HepG2 (cell line): ENCODE measurements at regions not wholly inside any gene's neighbourhood (a gene's known extent, or its start where the extent isn't known, plus 50 kb on each side); places are given as distances from the start of the nearest gene placed in this dataset.
"Not testable (repeated sequence)": the region's sequence is repeated elsewhere in the genome, so short reads cannot be mapped to it uniquely, and the experiment has no call there.

Source experiments
- FOXM1 ChIP-seq: sonication (generic); formaldehyde crosslinking; IDR thresholded peaks from 2 replicates; pipeline ENCODE4 v1.5.0; 2020; ENCODE audit warnings: missing genetic modification reagents
- TF ChIP-seq, protein P1 (sequence below): sonication (generic); formaldehyde crosslinking; IDR thresholded peaks from 2 replicates; pipeline ENCODE4 v1.4.0; 2020; ENCODE audit warnings: low read depth, missing genetic modification reagents

DNA sequence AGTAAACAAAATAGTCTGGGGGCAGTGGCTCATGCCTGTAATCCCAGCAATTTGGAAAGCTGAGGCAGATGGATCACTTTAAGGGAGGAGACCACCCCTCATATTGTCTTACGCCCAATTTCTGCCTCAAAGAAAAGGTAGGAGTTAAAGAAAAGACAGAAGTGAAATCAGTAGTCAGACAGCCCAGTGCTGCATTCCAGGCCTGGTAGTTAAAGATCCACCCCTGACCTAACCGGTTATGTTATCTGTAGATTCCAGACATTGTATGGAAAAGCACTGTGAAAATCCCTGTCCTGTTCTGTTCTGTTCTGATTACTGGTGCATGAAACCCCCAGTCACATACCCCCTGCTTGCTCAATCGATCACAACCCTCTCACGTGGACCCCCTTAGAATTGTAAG, 1285.1 kb downstream of the NSUN3 start:
- TF ChIP-seq, protein P1, sequence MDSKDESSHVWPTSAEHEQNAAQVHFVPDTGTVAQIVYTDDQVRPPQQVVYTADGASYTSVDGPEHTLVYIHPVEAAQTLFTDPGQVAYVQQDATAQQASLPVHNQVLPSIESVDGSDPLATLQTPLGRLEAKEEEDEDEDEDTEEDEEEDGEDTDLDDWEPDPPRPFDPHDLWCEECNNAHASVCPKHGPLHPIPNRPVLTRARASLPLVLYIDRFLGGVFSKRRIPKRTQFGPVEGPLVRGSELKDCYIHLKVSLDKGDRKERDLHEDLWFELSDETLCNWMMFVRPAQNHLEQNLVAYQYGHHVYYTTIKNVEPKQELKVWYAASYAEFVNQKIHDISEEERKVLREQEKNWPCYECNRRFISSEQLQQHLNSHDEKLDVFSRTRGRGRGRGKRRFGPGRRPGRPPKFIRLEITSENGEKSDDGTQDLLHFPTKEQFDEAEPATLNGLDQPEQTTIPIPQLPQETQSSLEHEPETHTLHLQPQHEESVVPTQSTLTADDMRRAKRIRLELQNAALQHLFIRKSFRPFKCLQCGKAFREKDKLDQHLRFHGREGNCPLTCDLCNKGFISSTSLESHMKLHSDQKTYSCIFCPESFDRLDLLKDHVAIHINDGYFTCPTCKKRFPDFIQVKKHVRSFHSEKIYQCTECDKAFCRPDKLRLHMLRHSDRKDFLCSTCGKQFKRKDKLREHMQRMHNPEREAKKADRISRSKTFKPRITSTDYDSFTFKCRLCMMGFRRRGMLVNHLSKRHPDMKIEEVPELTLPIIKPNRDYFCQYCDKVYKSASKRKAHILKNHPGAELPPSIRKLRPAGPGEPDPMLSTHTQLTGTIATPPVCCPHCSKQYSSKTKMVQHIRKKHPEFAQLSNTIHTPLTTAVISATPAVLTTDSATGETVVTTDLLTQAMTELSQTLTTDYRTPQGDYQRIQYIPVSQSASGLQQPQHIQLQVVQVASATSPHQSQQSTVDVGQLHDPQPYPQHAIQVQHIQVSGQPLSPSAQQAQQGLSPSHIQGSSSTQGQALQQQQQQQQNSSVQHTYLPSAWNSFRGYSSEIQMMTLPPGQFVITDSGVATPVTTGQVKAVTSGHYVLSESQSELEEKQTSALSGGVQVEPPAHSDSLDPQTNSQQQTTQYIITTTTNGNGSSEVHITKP: not testable (repeated sequence)
- not testable (repeated sequence) for TF ChIP-seq FOXM1
